WI38 (cell line): ENCODE measurements at regions not wholly inside any gene's neighbourhood (a gene's known extent, or its start where the extent isn't known, plus 50 kb on each side); places are given as distances from the start of the nearest gene placed in this dataset.

Experiments used
- H3K4me3 ChIP-seq: 2 replicates; pipeline ENCODE4 v1.5.1; 2011; ENCODE audit warnings: low read depth, mild to moderate bottlenecking, control low read depth, low read length
- CTCF ChIP-seq: IDR thresholded peaks from 2 replicates; pipeline ENCODE4 v1.5.1; 2012; ENCODE audit warnings: low read depth, mild to moderate bottlenecking, control low read depth, low read length

DNA sequence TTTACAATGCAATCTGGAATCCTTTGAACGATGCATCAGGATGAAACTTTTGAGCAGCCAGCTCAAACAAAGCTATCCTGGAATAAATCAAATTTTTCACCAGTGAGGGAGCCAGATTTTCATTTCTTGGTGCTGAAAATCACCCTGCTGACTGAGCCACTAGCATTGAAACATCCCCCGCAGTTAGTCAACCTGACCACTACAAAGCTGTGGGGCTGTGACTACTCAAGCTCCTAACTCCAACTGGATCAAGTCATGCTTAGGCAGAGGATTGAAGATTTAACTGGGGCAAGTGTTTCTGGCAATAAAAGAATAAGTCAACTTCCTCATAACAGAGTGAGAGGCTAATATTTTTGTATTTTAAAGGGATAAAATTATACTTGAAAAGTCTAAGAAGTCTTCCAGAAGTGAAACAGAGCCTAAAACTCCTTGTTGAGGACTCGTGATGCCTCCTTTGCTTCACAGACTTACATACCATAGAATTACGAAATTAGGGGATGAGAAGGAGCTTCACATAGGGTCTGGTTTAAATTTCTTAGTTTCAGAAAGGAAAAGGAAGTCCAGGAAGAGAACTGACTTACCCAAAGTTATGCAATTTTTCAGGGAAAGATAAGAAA, 177.8 kb downstream of the SERPINI1 start:
- no peak for TF ChIP-seq CTCF

GRCh38 chr3:167909952-167910351, 174.4 kb downstream of the SERPINI1 start:
- H3K4me3 ChIP-seq = no peak overlapping the region
- TF ChIP-seq CTCF = no peak

More for the DNA sequence above, 177.8 kb downstream of the SERPINI1 start:
- no peak overlapping the region for H3K4me3 ChIP-seq

- TF ChIP-seq CTCF = no peak
- no peak overlapping the region for H3K4me3 ChIP-seq
Observed at GRCh38 chr3:167909504-167909896, 174.0 kb downstream of the SERPINI1 start.

DNA sequence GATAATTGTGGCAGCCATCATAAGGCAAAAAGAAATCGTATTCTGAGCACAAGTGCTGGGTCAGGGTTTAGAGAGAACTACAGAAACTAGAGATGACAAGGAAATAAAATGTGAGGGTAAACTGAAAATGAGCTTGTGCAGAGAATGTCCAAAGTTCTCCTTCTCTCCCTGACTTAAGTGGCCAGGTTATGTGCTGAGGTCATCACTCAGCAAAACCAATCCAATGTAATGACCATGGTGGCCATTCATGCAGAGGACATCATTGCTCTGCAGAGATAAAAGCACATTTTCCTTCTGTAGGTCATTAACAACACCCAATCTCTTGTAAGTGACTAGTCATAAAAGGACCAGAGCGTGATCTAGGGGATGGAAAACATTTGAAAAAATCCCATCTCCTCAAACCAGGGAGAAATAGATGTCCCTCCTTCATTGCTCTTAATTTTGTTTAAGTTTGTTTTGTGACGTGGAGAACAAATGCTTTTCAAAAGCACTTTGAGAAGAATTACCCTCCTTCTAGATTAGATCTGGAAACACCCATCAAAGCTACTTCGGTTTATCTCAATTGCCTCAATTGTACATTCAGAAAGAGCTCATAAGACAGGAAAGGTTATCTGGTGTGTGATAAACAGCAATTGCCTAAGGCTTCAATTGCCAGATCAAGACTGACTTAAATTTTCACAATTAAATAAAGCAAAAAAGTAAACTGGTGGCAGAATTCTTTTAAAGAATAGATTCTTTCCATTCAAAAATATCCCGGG, 173.4 kb downstream of the SERPINI1 start:
- no peak for TF ChIP-seq CTCF
- no peak overlapping the region for H3K4me3 ChIP-seq

DNA sequence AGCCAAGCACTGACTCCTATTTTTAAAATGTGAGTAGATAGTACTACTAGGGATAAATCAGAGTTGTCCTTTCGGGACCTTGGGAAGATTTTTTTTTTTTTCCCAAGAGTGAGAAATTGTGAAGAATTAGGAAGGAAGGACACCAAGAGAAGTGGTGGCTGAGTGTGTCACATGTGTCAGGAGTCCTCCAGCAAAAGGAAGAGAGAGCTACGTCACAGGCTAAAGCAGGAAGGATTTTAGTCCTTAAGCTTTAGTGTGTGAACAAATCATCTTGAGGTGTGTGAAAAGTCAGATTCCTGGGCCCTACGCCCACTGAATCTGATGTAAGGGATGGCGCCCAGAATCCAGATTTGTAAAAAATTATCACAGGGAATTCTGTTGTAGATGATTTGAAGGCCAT, 172.7 kb downstream of the SERPINI1 start:
- TF ChIP-seq CTCF = no peak
- H3K4me3 ChIP-seq = no peak overlapping the region

- TF ChIP-seq CTCF = no peak
- no peak overlapping the region for H3K4me3 ChIP-seq
Observed at GRCh38 chr3:167901138-167901537, 165.6 kb downstream of the SERPINI1 start.

GRCh38 chr3:167899093-167899492, 163.6 kb downstream of the SERPINI1 start:
- no peak overlapping the region for H3K4me3 ChIP-seq
- TF ChIP-seq CTCF = no peak
